KOPT-K1 (cell line): ENCODE measurements at regions not wholly inside any gene's neighbourhood (a gene's known extent, or its start where the extent isn't known, plus 50 kb on each side); places are given as distances from the start of the nearest gene placed in this dataset.

Experiments
- H3K27ac ChIP-seq: fragments of 200-600 bp; sonication (generic); 2 replicates; pipeline ENCODE4 v1.5.1; 2016; ENCODE audit warnings: antibody characterized with exemption, mild to moderate bottlenecking, low read depth, low read length; ENCODE audit not compliant: poor library complexity, severe bottlenecking
- H3K36me3 ChIP-seq: fragments of 200-600 bp; sonication (generic); 2 replicates; pipeline ENCODE4 v1.5.1; 2017; ENCODE audit warnings: antibody characterized with exemption, mild to moderate bottlenecking, low read length, moderate library complexity; ENCODE audit not compliant: insufficient read depth
- H3K9me3 ChIP-seq: fragments of 200-600 bp; sonication (generic); 2 replicates; pipeline ENCODE4 v1.5.1; 2017; ENCODE audit warnings: antibody characterized with exemption, low read length, mild to moderate bottlenecking; ENCODE audit not compliant: insufficient read depth, poor library complexity, severe bottlenecking

DNA sequence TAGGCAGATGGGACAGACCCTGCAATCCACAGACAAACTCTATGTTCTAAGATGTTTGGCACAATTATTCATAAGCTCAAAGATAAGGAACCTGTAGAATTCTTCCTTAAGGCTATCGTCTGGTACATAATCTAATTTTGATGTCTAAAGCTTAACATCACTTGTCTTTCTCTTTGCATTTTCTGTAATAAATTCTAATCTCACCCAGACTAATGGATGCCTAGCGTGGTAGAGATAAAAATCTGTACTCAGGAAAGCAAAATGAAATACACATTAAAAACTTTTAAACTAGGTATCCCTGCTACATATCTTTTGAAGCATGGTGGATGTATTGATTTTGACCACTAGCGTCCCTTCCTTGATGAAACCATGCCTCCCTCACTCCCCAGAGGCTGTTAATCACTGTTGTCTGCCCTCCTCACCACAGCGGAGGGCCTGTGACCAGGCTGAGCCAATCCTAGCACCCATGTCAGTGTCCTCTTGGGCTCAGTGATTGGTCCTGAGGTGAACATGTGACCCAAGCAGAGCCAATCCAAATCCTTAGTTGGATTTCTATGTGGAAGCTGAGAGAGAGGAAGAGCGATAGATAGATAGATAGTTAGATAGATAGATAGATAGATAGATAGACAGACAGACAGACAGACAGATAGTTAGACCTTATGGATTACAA is 82.2 kb upstream of the GRK3 start:
- Histone ChIP-seq H3K27ac (no peak overlapping the region), H3K9me3 (peaks cover 14% of the 10 kb centered on the region), H3K36me3 (peaks cover 8% of the 10 kb centered on the region; the same call in 1 of the 2 replicates)

DNA sequence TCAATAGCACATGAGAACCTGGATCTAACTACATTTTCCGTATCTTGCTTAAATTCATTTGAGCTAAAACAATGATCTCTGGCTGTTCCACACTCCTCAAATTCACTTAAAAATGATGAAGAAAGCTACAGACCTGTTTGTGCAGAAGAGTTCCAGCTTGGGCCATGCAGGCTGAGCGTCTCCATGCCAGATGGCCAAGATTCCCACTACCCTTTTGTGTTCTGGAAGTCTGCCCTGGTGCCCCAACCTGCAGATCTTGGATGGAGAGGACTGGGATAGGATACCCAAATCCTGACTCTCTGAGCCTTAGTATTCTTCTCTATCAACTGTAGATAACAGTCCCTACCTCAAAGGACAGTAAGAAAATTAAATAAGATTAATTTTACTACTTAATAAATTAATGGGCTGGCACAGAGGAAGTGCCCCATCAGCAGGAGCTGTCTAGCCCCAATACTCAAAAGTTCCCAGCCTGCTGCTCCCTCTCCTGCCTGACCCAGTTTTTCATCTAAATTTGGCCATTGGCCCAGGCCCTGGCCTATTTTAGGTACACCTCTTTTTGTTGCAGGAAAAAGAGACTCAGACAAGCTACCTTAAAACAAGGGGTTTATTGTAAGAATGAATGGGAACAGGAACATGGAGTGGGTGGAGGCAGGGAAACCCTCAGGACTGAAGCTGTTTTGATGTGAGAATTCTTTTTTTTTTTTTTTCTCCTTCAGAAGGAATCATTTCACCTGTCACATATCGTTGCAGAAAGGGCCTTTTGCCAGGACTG is 81.4 kb upstream of the GRK3 start:
- peaks cover 6% of the 10 kb centered on the region for H3K9me3 ChIP-seq
- H3K36me3 ChIP-seq, result peaks cover under 1% of the 10 kb centered on the region; the same call in 1 of the 2 replicates
- peak overlapping the region; percentile 87 for H3K27ac ChIP-seq

DNA sequence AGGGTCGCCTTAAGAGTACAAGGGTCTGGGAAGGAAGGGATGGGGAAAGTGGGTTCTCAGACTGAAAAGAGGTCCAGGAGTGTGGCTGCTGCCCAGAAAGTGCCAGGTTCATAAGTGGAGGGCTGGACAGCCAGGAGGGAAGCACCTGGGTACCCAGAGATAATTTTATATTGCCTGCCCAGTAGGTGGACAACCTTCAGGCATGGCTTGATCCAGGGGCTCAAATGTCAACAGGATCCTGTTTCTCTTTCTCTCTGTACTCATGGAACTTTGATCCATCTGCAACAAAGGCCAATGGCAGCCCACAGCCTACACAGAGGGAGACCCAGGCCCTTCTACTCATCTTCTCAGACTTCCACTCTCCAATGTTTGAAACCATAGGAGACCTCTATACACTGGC is 80.5 kb upstream of the GRK3 start:
- H3K27ac ChIP-seq, result peak overlapping the region; percentile 87
- no peaks in the 10 kb centered on the region for H3K36me3 ChIP-seq
- peaks cover 4% of the 10 kb centered on the region for H3K9me3 ChIP-seq

DNA sequence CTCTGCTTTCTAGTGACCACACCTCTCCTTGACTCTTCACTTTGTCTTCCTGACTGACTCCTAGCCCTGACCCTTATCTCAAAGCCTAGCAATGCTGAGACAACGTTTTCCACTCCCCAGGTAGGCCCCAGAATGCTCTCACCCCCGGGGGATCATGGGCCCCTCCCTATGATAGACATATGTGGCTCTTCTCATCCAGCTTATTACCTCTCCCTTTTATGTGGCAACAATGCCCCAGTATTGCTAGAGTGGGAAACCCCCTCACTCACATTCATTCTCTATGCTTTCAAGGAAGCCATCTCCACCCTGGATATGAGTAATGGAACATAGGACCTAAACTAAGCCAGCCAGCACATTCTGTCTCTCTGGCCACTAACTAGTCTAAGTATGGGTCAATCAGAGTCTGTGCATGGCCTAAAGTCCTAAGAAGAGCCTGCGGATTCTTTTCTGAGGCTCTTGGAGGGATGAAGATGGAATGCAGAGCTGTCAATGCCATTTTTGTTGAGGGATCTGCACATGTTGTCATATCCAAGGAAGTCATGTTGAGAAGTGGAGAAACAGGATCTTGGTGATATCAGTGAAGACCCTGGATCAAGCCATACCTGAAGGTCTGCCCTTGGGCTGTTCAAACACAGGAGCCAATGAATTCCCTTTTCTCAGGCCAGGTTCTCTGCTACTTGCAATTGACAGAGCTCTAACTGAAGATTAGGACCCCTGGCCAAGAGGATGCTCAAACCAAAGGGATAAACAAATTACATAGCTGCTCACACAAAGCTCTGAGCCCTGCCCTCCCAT is 79.8 kb upstream of the GRK3 start:
- Histone ChIP-seq H3K9me3 (peaks cover 4% of the 10 kb centered on the region), H3K36me3 (no peaks in the 10 kb centered on the region), H3K27ac (peak overlapping the region; percentile 87)

DNA sequence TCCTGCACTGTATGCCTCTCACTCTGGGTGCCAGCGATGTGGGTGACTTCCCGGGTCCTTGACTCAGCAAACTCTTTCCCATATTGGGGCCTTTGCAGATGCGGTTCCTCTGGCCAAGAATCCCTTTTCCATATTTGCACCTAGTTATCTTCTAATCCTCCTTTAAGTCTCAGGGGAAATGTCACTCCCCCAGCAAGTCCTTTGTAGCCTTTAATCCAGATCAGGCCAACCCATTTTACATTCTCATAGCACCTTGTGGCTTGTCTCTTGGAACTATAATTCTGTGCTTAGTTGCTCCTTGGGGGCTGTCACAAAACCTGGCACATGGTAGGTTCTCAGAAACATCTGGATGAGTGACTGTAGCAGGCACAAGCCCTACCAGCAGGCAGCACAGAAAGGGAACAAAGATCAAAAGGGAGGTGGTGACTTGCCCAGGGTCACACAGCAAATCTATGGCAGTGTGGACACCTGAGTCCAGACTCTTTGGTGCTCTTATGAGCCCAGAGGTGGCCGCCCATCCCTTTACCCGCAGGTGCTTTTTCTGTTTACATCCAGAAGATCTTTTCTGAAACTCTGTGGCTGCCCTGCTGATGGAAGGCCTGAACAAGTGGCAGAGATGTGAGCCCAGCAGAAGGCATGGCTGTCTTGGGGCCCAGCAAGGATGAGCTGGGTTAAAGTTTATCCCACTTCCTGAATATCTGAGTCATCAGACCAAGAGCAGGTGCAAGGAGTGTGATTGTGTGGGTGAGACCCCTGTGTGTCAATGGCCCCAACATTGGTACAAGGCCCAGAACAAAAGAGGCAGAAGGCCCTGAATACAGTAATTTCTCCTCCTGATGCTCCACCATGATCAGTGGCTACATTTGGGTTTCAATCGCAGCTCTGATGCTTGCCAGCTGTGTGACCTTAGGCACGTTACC is 78.6 kb upstream of the GRK3 start:
- Histone ChIP-seq H3K9me3 (peaks cover 4% of the 10 kb centered on the region), H3K36me3 (no peaks in the 10 kb centered on the region), H3K27ac (peak overlapping the region; percentile 87)

- peaks cover 4% of the 10 kb centered on the region for H3K9me3 ChIP-seq
- no peaks in the 10 kb centered on the region for H3K36me3 ChIP-seq
- peak overlapping the region; percentile 87 for H3K27ac ChIP-seq
Observed at GRCh38 chr22:25487508-25487907, 77.0 kb upstream of the GRK3 start.

GRCh38 chr22:25488244-25489020 is 76.0 kb upstream of the GRK3 start:
- H3K9me3 ChIP-seq, result peaks cover 4% of the 10 kb centered on the region
- no peaks in the 10 kb centered on the region for H3K36me3 ChIP-seq
- H3K27ac ChIP-seq, result peak overlapping the region; percentile 2

DNA sequence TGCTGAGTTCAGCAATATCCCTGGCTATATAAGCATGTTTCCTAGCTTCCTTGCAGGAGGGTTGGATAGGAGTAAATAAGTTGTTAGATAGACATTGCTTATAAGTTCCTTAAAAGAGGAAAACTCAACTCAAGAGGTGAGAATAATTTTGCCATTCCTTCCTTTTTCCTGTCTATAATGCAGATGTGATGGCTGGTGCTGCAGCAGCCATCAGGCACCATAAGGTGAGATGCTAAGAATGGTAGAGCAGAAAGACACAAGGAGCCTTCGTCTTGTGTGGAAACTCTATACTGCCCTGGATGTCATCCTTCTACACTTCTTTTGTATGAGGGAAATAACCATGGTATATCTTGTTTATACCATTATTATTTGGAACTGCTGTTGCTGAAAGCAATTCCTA is 74.5 kb upstream of the GRK3 start:
- Histone ChIP-seq H3K27ac (no peak overlapping the region), H3K36me3 (no peaks in the 10 kb centered on the region), H3K9me3 (peaks cover 4% of the 10 kb centered on the region)

- H3K27ac ChIP-seq, result no peak overlapping the region
- H3K9me3 ChIP-seq, result peaks cover 4% of the 10 kb centered on the region
- H3K36me3 ChIP-seq, result no peaks in the 10 kb centered on the region
Observed at GRCh38 chr22:25490896-25491295, 73.6 kb upstream of the GRK3 start.

DNA sequence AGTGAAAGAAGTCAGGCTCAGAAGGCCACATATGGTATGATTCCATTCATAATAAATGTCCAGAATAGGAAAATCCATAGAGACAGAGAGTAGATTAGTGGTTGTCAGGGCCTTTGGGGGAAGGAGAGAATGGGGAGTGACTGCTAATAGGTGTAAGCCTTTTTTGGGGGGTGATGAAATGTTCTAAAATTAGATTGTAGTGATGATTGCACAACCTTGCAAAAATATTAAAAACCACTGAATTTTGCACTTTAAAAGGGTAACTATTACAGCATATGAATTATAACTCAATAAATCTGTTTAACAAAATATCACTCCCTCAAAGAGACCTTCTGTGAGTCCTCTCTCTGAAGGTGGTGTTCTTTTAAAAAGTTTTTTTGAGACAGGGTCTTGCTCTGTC is 72.3 kb upstream of the GRK3 start:
- peaks cover 4% of the 10 kb centered on the region for H3K9me3 ChIP-seq
- H3K36me3 ChIP-seq, result no peaks in the 10 kb centered on the region
- H3K27ac ChIP-seq, result no peak overlapping the region

GRCh38 chr22:25492841-25493734 is 71.4 kb upstream of the GRK3 start:
- Histone ChIP-seq H3K27ac (no peak overlapping the region), H3K9me3 (peaks cover 4% of the 10 kb centered on the region), H3K36me3 (no peaks in the 10 kb centered on the region)

GRCh38 chr22:25493794-25494193 is 70.7 kb upstream of the GRK3 start:
- no peak overlapping the region for H3K27ac ChIP-seq
- H3K36me3 ChIP-seq, result no peaks in the 10 kb centered on the region
- peaks cover 4% of the 10 kb centered on the region for H3K9me3 ChIP-seq

GRCh38 chr22:25494774-25495173 is 69.7 kb upstream of the GRK3 start:
- Histone ChIP-seq H3K36me3 (no peaks in the 10 kb centered on the region), H3K27ac (no peak overlapping the region), H3K9me3 (peaks cover 4% of the 10 kb centered on the region)
